Hepatocyte (in vitro differentiated cells): ENCODE measurements at regions not wholly inside any gene's neighbourhood (a gene's known extent, or its start where the extent isn't known, plus 50 kb on each side); places are given as distances from the start of the nearest gene placed in this dataset.
"Not testable (repeated sequence)": the region's sequence is repeated elsewhere in the genome, so short reads cannot be mapped to it uniquely, and the experiment has no call there.

Experiments
- DNase-seq: peaks from one replicate; pipeline ENCODE4 v3.0.0-alpha.2; 2016; ENCODE audit warnings: low spot score
- H2AFZ ChIP-seq: fragments of 200-600 bp; sonication (generic); 2 replicates; pipeline ENCODE4 v1.6.0; 2016; ENCODE audit warnings: antibody characterized with exemption, mild to moderate bottlenecking
- H3K27ac ChIP-seq: fragments of 200-600 bp; sonication (generic); 2 replicates; pipeline ENCODE4 v1.5.1; 2016; ENCODE audit warnings: mild to moderate bottlenecking
- H3K27me3 ChIP-seq: fragments of 200-600 bp; sonication (generic); 2 replicates; pipeline ENCODE4 v1.6.1; 2016
- H3K36me3 ChIP-seq: fragments of 200-600 bp; sonication (generic); replicated peaks from 2 replicates; pipeline ENCODE4 v1.5.1; 2016; ENCODE audit warnings: low read depth; ENCODE audit not compliant: insufficient read depth
- H3K4me1 ChIP-seq: fragments of 200-600 bp; sonication (generic); 2 replicates; pipeline ENCODE4 v1.5.1; 2016; ENCODE audit warnings: mild to moderate bottlenecking, moderate library complexity; ENCODE audit not compliant: insufficient read depth
- H3K4me2 ChIP-seq: fragments of 200-600 bp; sonication (generic); 2 replicates; pipeline ENCODE4 v1.6.0; 2016
- H3K4me3 ChIP-seq: fragments of 200-600 bp; sonication (generic); 2 replicates; pipeline ENCODE4 v1.5.1; 2016; ENCODE audit warnings: mild to moderate bottlenecking
- H3K79me2 ChIP-seq: fragments of 200-600 bp; sonication (generic); 2 replicates; pipeline ENCODE4 v1.6.0; 2017; ENCODE audit warnings: mild to moderate bottlenecking
- H3K9me2 ChIP-seq: fragments of 200-600 bp; sonication (generic); replicated peaks from 2 replicates; pipeline ENCODE4 v1.6.0; 2017; ENCODE audit warnings: mild to moderate bottlenecking; ENCODE audit not compliant: insufficient read depth
- H3K9me3 ChIP-seq: fragments of 200-600 bp; sonication (generic); 2 replicates; pipeline ENCODE4 v1.5.1; 2016; ENCODE audit warnings: low read depth, mild to moderate bottlenecking
- H4K20me1 ChIP-seq: fragments of 200-600 bp; sonication (generic); 2 replicates; pipeline ENCODE4 v1.6.0; 2016; ENCODE audit warnings: mild to moderate bottlenecking; ENCODE audit not compliant: insufficient read depth, poor library complexity, severe bottlenecking
- WGBS: methylation state at CpG from one replicate; pipeline ENCODE4 v1.1.6; 2016; ENCODE audit warnings: low lambda C conversion rate; ENCODE audit errors: missing lambda C conversion rate; 5-methylcytosine and 5-hydroxymethylcytosine counted together

DNA sequence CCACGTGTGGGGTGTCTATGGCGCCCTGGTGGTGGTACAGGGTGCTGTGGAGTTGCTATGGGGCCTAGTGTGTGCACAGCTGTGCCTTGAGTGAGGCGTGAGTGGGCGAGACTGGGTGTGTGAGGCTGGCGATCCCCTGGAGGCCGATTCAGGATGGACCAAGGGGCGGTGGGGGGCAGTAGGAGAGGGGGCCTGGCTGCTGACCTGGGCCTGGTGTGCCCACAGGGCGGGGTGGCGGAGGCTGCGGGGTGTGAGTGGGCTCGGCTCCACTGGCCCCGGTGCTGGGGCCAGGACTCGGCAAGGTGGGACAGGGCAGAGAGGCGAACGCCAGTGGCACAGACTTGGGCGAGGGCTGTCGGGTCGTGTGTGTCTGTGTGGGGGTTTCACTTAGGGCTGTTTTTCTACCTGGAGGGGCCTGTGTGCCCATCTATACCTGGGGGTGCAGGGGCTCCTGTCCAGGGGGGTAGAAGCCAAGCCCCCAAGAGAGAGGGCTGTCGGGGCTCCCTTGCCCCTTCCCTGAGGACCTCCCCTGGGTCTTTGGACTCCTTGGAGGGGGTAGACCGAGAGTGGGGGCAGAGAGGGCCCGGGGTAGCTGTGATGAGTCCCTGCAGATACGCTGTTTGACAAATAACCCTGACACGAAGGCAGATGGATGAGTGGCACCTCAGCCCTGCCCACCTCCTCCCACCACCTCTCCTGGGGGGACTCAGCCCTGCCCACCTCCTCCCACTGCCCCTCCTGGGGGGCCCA is 194.6 kb downstream of the TMEM121 start:
- 80% methylated on average over 6 of the region's 23 CpGs for WGBS
- H3K4me2 ChIP-seq, H3K9me3 ChIP-seq, H3K27ac ChIP-seq, H3K4me3 ChIP-seq, H2AFZ ChIP-seq, H3K27me3 ChIP-seq, H3K9me2 ChIP-seq, H3K79me2 ChIP-seq, H4K20me1 ChIP-seq, H3K36me3 ChIP-seq, H3K4me1 ChIP-seq, DNase-seq: not testable (repeated sequence)

- not testable (repeated sequence) for H3K4me1 ChIP-seq, H3K9me3 ChIP-seq, DNase-seq
Observed at GRCh38 chr14:105721602-105721970, 195.2 kb downstream of the TMEM121 start.

GRCh38 chr14:105721996-105722709 is 195.8 kb downstream of the TMEM121 start:
- not testable (repeated sequence) for H3K9me3 ChIP-seq, H3K27ac ChIP-seq, H3K27me3 ChIP-seq, H3K4me1 ChIP-seq, H3K36me3 ChIP-seq, DNase-seq, H3K4me2 ChIP-seq, H2AFZ ChIP-seq, H3K9me2 ChIP-seq, H3K79me2 ChIP-seq, H3K4me3 ChIP-seq, H4K20me1 ChIP-seq
- 91% methylated on average over 25 of the region's 40 CpGs for WGBS

More at GRCh38 chr14:105721602-105721970, 195.2 kb downstream of the TMEM121 start:
- 83% methylated on average over 10 of the region's 17 CpGs for WGBS
- H2AFZ ChIP-seq, H3K79me2 ChIP-seq, H3K9me2 ChIP-seq, H3K36me3 ChIP-seq, H3K4me2 ChIP-seq, H3K27me3 ChIP-seq, H4K20me1 ChIP-seq, H3K4me3 ChIP-seq, H3K27ac ChIP-seq: not testable (repeated sequence)

- H3K4me1 ChIP-seq, H3K27ac ChIP-seq, H3K36me3 ChIP-seq, H3K4me3 ChIP-seq, H3K9me3 ChIP-seq, DNase-seq, H3K4me2 ChIP-seq, H3K9me2 ChIP-seq, H3K79me2 ChIP-seq, H4K20me1 ChIP-seq, H3K27me3 ChIP-seq, H2AFZ ChIP-seq: not testable (repeated sequence)
- 67% methylated on average over 4 of the region's 8 CpGs for WGBS
Observed at GRCh38 chr14:105723271-105723670, 196.9 kb downstream of the TMEM121 start.

GRCh38 chr14:105723776-105724175 is 197.4 kb downstream of the TMEM121 start:
- H3K9me3 ChIP-seq, H3K9me2 ChIP-seq, H3K4me1 ChIP-seq, H3K36me3 ChIP-seq, H3K4me2 ChIP-seq, H3K27ac ChIP-seq, H4K20me1 ChIP-seq, H2AFZ ChIP-seq, H3K27me3 ChIP-seq, DNase-seq, H3K4me3 ChIP-seq, H3K79me2 ChIP-seq: not testable (repeated sequence)
- WGBS: 83% methylated on average over 15 of the region's 15 CpGs

GRCh38 chr14:105729825-105730368 is 203.5 kb downstream of the TMEM121 start:
- not testable (repeated sequence) for H3K9me2 ChIP-seq, H3K79me2 ChIP-seq, H3K36me3 ChIP-seq, DNase-seq, H3K4me2 ChIP-seq, H3K4me1 ChIP-seq, H3K4me3 ChIP-seq, H3K27me3 ChIP-seq, H4K20me1 ChIP-seq, H2AFZ ChIP-seq, H3K27ac ChIP-seq, H3K9me3 ChIP-seq
- WGBS: 52% methylated on average over 8 of the region's 8 CpGs

- H3K27me3 ChIP-seq, H3K36me3 ChIP-seq, H3K27ac ChIP-seq, H2AFZ ChIP-seq, H3K4me2 ChIP-seq, H3K79me2 ChIP-seq, H3K4me3 ChIP-seq, H3K9me3 ChIP-seq, H3K9me2 ChIP-seq, H3K4me1 ChIP-seq, DNase-seq, H4K20me1 ChIP-seq: not testable (repeated sequence)
- 59% methylated on average over 7 of the region's 7 CpGs for WGBS
Observed at GRCh38 chr14:105730731-105731130, 204.3 kb downstream of the TMEM121 start.

DNA sequence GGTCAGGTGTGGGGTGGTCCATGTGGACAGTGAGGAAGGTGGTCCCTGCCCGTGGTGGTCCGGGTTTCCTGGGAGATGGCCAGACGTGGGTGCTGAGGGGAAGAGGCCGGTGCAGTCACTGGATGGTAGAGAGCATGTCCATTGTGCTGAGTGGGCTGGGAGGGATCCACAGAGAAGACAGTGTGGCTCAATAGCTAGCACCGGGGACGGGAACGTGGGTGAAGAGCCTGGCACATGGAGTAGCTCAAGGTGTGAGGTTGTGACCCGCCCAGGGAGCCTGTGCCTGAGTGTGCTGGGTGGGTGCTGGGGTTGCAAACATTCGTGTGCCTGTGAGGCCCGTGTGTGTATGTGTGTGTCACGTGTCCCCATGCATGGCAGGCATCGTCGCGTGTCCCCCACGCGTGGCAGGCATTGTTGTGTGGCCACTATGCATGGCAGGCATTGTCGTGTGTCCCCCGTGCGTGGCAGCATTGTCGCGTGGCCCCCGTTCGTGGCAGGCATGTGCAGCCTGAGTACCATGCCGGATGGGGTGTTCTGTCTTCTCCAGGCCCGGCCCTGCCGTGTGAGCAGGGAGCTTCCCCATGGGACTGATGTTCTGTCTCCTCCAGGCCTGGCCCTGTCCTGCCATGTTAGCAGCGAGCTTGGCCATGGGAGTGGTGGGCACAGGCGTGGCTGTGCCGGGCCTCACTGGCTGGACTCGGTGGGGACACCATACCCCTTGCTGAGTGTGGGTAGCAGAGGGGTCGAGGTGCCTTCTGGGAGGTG is 205.0 kb downstream of the TMEM121 start:
- 71% methylated on average over 28 of the region's 31 CpGs for WGBS

More for the DNA sequence above, 205.0 kb downstream of the TMEM121 start:
- H3K27ac ChIP-seq, H3K9me2 ChIP-seq, DNase-seq, H4K20me1 ChIP-seq, H3K36me3 ChIP-seq, H3K4me1 ChIP-seq, H3K79me2 ChIP-seq, H2AFZ ChIP-seq, H3K4me2 ChIP-seq, H3K4me3 ChIP-seq, H3K9me3 ChIP-seq, H3K27me3 ChIP-seq: not testable (repeated sequence)
